OCI-LY7 (cell line): ENCODE measurements at regions not wholly inside any gene's neighbourhood (a gene's known extent, or its start where the extent isn't known, plus 50 kb on each side); places are given as distances from the start of the nearest gene placed in this dataset.

Source experiments
- BruUV-seq: library from RNA; stranded (reverse); fragments of 400-500 nt; replicated peaks from 2 replicates; lab custom pipeline; 2021; lab: Mats Ljungman, UMichigan
- CTCF ChIA-PET: fragments of 300-600 bp; sonication (Branson Sonifier 250); formaldehyde crosslinking; loops from one replicate; lab custom pipeline; 2022; ENCODE audit warnings: antibody characterized with exemption; ENCODE audit not compliant: unreplicated experiment; lab: Charles Lee
- POLR2A ChIA-PET: fragments of 300-600 bp; sonication (Branson Sonifier 250); formaldehyde crosslinking; loops from one replicate; lab custom pipeline; 2022; ENCODE audit warnings: antibody characterized with exemption; lab: Charles Lee
- DNase-seq: peaks from one replicate; pipeline ENCODE4 v3.0.0-alpha.2; 2015; ENCODE audit warnings: low spot score
- H2AFZ ChIP-seq: fragments of 200-600 bp; sonication (generic), shearing (Covaris generic); 2 replicates; pipeline ENCODE4 v1.6.1; 2014; ENCODE audit warnings: mild to moderate bottlenecking, antibody characterized with exemption, low read length, moderate library complexity
- H3K27ac ChIP-seq: fragments of 200-600 bp; sonication (generic); 2 replicates; pipeline ENCODE4 v1.5.1; 2014; ENCODE audit warnings: mixed run types, low read depth, mild to moderate bottlenecking, moderate library complexity, low read length, inconsistent platforms; ENCODE audit not compliant: poor library complexity, severe bottlenecking
- H3K36me3 ChIP-seq: fragments of 200-600 bp; sonication (generic); 2 replicates; pipeline ENCODE4 v1.6.1; 2014; ENCODE audit warnings: mild to moderate bottlenecking, antibody characterized with exemption, low read length, moderate library complexity, mixed read lengths; ENCODE audit not compliant: insufficient read depth
- H3K4me1 ChIP-seq: fragments of 200-600 bp; sonication (generic); 2 replicates; pipeline ENCODE4 v1.5.1; 2014; ENCODE audit warnings: mild to moderate bottlenecking, low read length; ENCODE audit not compliant: insufficient read depth, poor library complexity, severe bottlenecking
- H3K4me2 ChIP-seq: fragments of 200-600 bp; sonication (generic); 2 replicates; pipeline ENCODE4 v1.6.1; 2014; ENCODE audit warnings: mild to moderate bottlenecking, low read length
- H3K4me3 ChIP-seq: fragments of 200-600 bp; sonication (generic); 2 replicates; pipeline ENCODE4 v1.5.1; 2014; ENCODE audit warnings: mild to moderate bottlenecking, low read depth, low read length; ENCODE audit not compliant: poor library complexity, severe bottlenecking
- H3K79me2 ChIP-seq: fragments of 200-600 bp; sonication (generic); 2 replicates; pipeline ENCODE4 v1.6.1; 2016; ENCODE audit warnings: low read depth, mild to moderate bottlenecking, low read length, moderate library complexity, mixed read lengths; ENCODE audit not compliant: insufficient read depth
- H3K9me2 ChIP-seq: fragments of 200-600 bp; sonication (generic); 2 replicates; pipeline ENCODE4 v1.6.1; 2016; ENCODE audit warnings: mild to moderate bottlenecking, low read length, mixed read lengths; ENCODE audit not compliant: insufficient read depth
- H3K9me3 ChIP-seq: fragments of 200-600 bp; sonication (generic); 2 replicates; pipeline ENCODE4 v1.6.1; 2014; ENCODE audit warnings: mild to moderate bottlenecking, mixed run types, low read length, mixed read lengths
- H4K20me1 ChIP-seq: fragments of 200-600 bp; sonication (generic); 2 replicates; pipeline ENCODE4 v1.6.1; 2014; ENCODE audit warnings: mild to moderate bottlenecking, antibody characterized with exemption, low read length, moderate library complexity, mixed read lengths; ENCODE audit not compliant: insufficient read depth
- CTCF ChIP-seq: fragments of 200-600 bp; sonication (generic); conservative IDR thresholded peaks from 2 replicates; pipeline ENCODE4 v1.5.1; 2014; ENCODE audit warnings: mild to moderate bottlenecking, antibody characterized with exemption, low read length, moderate library complexity, mixed read lengths
- EZH2phosphoT487 ChIP-seq: fragments of 200-600 bp; sonication (generic); IDR thresholded peaks from 2 replicates; pipeline ENCODE4 v1.6.1; 2018; ENCODE audit warnings: low read depth, borderline replicate concordance, mild to moderate bottlenecking, mixed run types, antibody characterized with exemption, low read length, moderate library complexity, mixed read lengths
- intact Hi-C: fragments of 100-400 bp; cut with micrococcal nuclease; formaldehyde crosslinking; loops from one replicate; pipeline ENCODE4 v1.10.0; 2022; ENCODE audit not compliant: unreplicated experiment

GRCh38 chr12:75951399-75952278, 79.9 kb downstream of the PHLDA1 start:
- ChIA-PET POLR2A (interaction anchor here (0.7 to 0.9 kb wide), 7 partner anchors 8 to 191 kb away, joined by 3 to 5 read pairs (median 3); no protein-coding TSS in a partner anchor), CTCF (no interaction called here)
- no peaks in the 10 kb centered on the region for H3K79me2 ChIP-seq
- H3K27ac ChIP-seq = no peak overlapping the region
- TF ChIP-seq CTCF (no peak), EZH2phosphoT487 (no peak)
- H3K4me3 ChIP-seq = no peak overlapping the region
- no peaks in the 10 kb centered on the region for H3K9me3 ChIP-seq
- H3K4me2 ChIP-seq = no peak overlapping the region
- intact Hi-C loops = no loop called here
- no peak overlapping the region for H2AFZ ChIP-seq
- peaks cover 16% of the 10 kb centered on the region for H3K4me1 ChIP-seq
- H3K9me2 ChIP-seq = no peaks in the 10 kb centered on the region
- H3K36me3 ChIP-seq = no peaks in the 10 kb centered on the region
- DNase-seq = no peak
- H4K20me1 ChIP-seq = no peaks in the 10 kb centered on the region
- no TSS peak for BruUV-seq

GRCh38 chr12:75947156-75947723, 84.3 kb downstream of the PHLDA1 start:
- Histone ChIP-seq H4K20me1 (no peaks in the 10 kb centered on the region), H3K9me2 (no peaks in the 10 kb centered on the region), H3K4me2 (no peak overlapping the region), H2AFZ (no peak overlapping the region; the same call in 1 of the 2 replicates), H3K36me3 (no peaks in the 10 kb centered on the region), H3K4me3 (no peak overlapping the region), H3K9me3 (no peaks in the 10 kb centered on the region), H3K4me1 (peaks cover 34% of the 10 kb centered on the region), H3K79me2 (no peaks in the 10 kb centered on the region), H3K27ac (no peak overlapping the region)
- DNase-seq = no peak
- no TSS peak for BruUV-seq
- intact Hi-C loops = no loop called here
- TF ChIP-seq EZH2phosphoT487 (no peak), CTCF (no peak)
- ChIA-PET POLR2A (interaction anchor here (0.9 to 1.7 kb wide), 3 partner anchors 13 to 53 kb away, joined by 3 to 6 read pairs (median 3); no protein-coding TSS in a partner anchor), CTCF (no interaction called here)
